GM23338 (cell line): ENCODE measurements at regions not wholly inside any gene's neighbourhood (a gene's known extent, or its start where the extent isn't known, plus 50 kb on each side); places are given as distances from the start of the nearest gene placed in this dataset.

Experiments
- ATAC-seq: fragments of 200-7000 bp; cut with Tn5 transposase; 3 replicates; pipeline ENCODE4 v1.9.1; 2020
- DNase-seq: peaks from one replicate; pipeline ENCODE4 v3.0.0-alpha.2; 2015; ENCODE audit warnings: low spot score
- H2AFZ ChIP-seq: fragments of 200-600 bp; sonication (generic); 2 replicates; pipeline ENCODE4 v1.8.0; 2016; ENCODE audit warnings: antibody characterized with exemption, mild to moderate bottlenecking, moderate library complexity
- H3F3A ChIP-seq: fragments of 200-600 bp; sonication (generic); replicated peaks from 2 replicates; pipeline ENCODE4 v1.8.0; 2017; ENCODE audit warnings: antibody characterized with exemption, mixed run types, low read depth
- H3K27ac ChIP-seq: fragments of 200-600 bp; sonication (generic); 2 replicates; pipeline ENCODE4 v1.6.1; 2016; ENCODE audit warnings: low read depth
- H3K27me3 ChIP-seq: fragments of 200-600 bp; sonication (generic); 2 replicates; pipeline ENCODE4 v1.8.0; 2016; ENCODE audit warnings: mild to moderate bottlenecking, mixed run types, moderate library complexity; ENCODE audit not compliant: insufficient read depth
- H3K36me3 ChIP-seq: fragments of 200-600 bp; sonication (generic); 2 replicates; pipeline ENCODE4 v1.8.0; 2016; ENCODE audit warnings: mild to moderate bottlenecking; ENCODE audit not compliant: insufficient read depth
- H3K4me1 ChIP-seq: fragments of 200-600 bp; sonication (generic); 2 replicates; pipeline ENCODE4 v1.8.0; 2016; ENCODE audit warnings: mild to moderate bottlenecking, moderate library complexity; ENCODE audit not compliant: insufficient read depth
- H3K4me2 ChIP-seq: fragments of 200-600 bp; sonication (generic); 2 replicates; pipeline ENCODE4 v1.7.1; 2017; ENCODE audit warnings: mixed run types
- H3K4me3 ChIP-seq: fragments of 200-600 bp; sonication (generic); 2 replicates; pipeline ENCODE4 v1.6.1; 2016; ENCODE audit warnings: mixed run types
- H3K79me2 ChIP-seq: fragments of 200-600 bp; sonication (generic); replicated peaks from 2 replicates; pipeline ENCODE4 v1.8.0; 2017; ENCODE audit warnings: mild to moderate bottlenecking; ENCODE audit not compliant: insufficient read depth
- H3K9me2 ChIP-seq: fragments of 200-600 bp; sonication (generic); 2 replicates; pipeline ENCODE4 v1.8.0; 2017; ENCODE audit not compliant: insufficient read depth
- H4K20me1 ChIP-seq: fragments of 200-600 bp; sonication (generic); replicated peaks from 2 replicates; pipeline ENCODE4 v1.8.0; 2017; ENCODE audit warnings: mild to moderate bottlenecking; ENCODE audit not compliant: insufficient read depth
- H3K27ac Mint-ChIP-seq: 2 replicates; pipeline ENCODE4 v1.8.0; 2020; ENCODE audit warnings: inconsistent platforms, mild to moderate bottlenecking, moderate library complexity, mixed read lengths
- H3K27me3 Mint-ChIP-seq: 3 replicates; pipeline ENCODE4 v1.8.0; 2022; ENCODE audit warnings: low read depth, mild to moderate bottlenecking, moderate library complexity, mixed read lengths, inconsistent platforms; ENCODE audit not compliant: insufficient read depth, poor library complexity
- H3K36me3 Mint-ChIP-seq: 3 replicates; pipeline ENCODE4 v1.8.0; 2021; ENCODE audit warnings: low read depth, mild to moderate bottlenecking, inconsistent platforms, moderate library complexity, mixed read lengths
- H3K4me1 Mint-ChIP-seq: 3 replicates; pipeline ENCODE4 v1.8.0; 2020; ENCODE audit warnings: mild to moderate bottlenecking, inconsistent platforms, mixed read lengths
- H3K4me3 Mint-ChIP-seq: 3 replicates; pipeline ENCODE4 v1.8.0; 2021; ENCODE audit warnings: moderate library complexity, mild to moderate bottlenecking, inconsistent platforms, mixed read lengths
- H3K9me3 Mint-ChIP-seq: 3 replicates; pipeline ENCODE4 v1.8.0; 2020; ENCODE audit warnings: moderate library complexity, mild to moderate bottlenecking, inconsistent platforms, mixed read lengths
- CREB1 ChIP-seq: fragments of 250-450 bp; sonication (Bioruptor Pico); IDR thresholded peaks from 2 replicates; pipeline ENCODE4 v1.5.0; 2020; ENCODE audit warnings: low read depth, mild to moderate bottlenecking, moderate library complexity
- ETS1 ChIP-seq: IDR thresholded peaks from 2 replicates; pipeline ENCODE4 v1.6.1; 2016; ENCODE audit warnings: antibody characterized with exemption
- EZH2phosphoT487 ChIP-seq: fragments of 200-600 bp; sonication (generic); IDR thresholded peaks from one replicate; pipeline ENCODE4 v1.8.1; 2018; ENCODE audit warnings: antibody characterized with exemption; ENCODE audit not compliant: unreplicated experiment
- ZNF114 ChIP-seq: fragments of 250-450 bp; sonication (Bioruptor Pico); IDR thresholded peaks from 2 replicates; pipeline ENCODE4 v1.5.0; 2020; ENCODE audit warnings: mild to moderate bottlenecking, moderate library complexity
- ZNF331 ChIP-seq: fragments of 250-450 bp; sonication (Bioruptor Pico); IDR thresholded peaks from 2 replicates; pipeline ENCODE4 v1.5.0; 2020; ENCODE audit warnings: low read depth, mild to moderate bottlenecking, moderate library complexity
- ZNF462 ChIP-seq: fragments of 250-450 bp; sonication (Bioruptor Pico); IDR thresholded peaks from 2 replicates; pipeline ENCODE4 v1.5.0; 2020; ENCODE audit warnings: mild to moderate bottlenecking, moderate library complexity
- TF ChIP-seq, protein P1 (sequence below): IDR thresholded peaks from one replicate; pipeline ENCODE4 v1.6.1; 2018; ENCODE audit warnings: antibody characterized with exemption; ENCODE audit not compliant: unreplicated experiment

GRCh38 chr19:28843761-28844492 lies 369.0 kb downstream of the UQCRFS1 start:
- Mint-ChIP-seq H3K36me3 (no peaks in the 10 kb centered on the region), H3K9me3 (no peaks in the 10 kb centered on the region; the same call in 2 of the 3 replicates), H3K4me1 (peaks cover 25% of the 10 kb centered on the region), H3K4me3 (no peak overlapping the region), H3K27me3 (peaks cover 2% of the 10 kb centered on the region), H3K27ac (no peak overlapping the region)
- Histone ChIP-seq H3F3A (no peaks in the 10 kb centered on the region), H2AFZ (no peak overlapping the region), H4K20me1 (no peaks in the 10 kb centered on the region), H3K9me2 (0 out of 2 replicates have a peak, but pooled peaks cover 12% of the 10 kb centered on the region), H3K4me1 (peaks cover 12% of the 10 kb centered on the region), H3K27me3 (no peaks in the 10 kb centered on the region), H3K4me3 (no peak overlapping the region), H3K27ac (no peak overlapping the region), H3K4me2 (no peak overlapping the region), H3K79me2 (no peaks in the 10 kb centered on the region), H3K36me3 (no peaks in the 10 kb centered on the region)
- ATAC-seq (no peak), DNase-seq (no peak)
- TF ChIP-seq, protein P1, sequence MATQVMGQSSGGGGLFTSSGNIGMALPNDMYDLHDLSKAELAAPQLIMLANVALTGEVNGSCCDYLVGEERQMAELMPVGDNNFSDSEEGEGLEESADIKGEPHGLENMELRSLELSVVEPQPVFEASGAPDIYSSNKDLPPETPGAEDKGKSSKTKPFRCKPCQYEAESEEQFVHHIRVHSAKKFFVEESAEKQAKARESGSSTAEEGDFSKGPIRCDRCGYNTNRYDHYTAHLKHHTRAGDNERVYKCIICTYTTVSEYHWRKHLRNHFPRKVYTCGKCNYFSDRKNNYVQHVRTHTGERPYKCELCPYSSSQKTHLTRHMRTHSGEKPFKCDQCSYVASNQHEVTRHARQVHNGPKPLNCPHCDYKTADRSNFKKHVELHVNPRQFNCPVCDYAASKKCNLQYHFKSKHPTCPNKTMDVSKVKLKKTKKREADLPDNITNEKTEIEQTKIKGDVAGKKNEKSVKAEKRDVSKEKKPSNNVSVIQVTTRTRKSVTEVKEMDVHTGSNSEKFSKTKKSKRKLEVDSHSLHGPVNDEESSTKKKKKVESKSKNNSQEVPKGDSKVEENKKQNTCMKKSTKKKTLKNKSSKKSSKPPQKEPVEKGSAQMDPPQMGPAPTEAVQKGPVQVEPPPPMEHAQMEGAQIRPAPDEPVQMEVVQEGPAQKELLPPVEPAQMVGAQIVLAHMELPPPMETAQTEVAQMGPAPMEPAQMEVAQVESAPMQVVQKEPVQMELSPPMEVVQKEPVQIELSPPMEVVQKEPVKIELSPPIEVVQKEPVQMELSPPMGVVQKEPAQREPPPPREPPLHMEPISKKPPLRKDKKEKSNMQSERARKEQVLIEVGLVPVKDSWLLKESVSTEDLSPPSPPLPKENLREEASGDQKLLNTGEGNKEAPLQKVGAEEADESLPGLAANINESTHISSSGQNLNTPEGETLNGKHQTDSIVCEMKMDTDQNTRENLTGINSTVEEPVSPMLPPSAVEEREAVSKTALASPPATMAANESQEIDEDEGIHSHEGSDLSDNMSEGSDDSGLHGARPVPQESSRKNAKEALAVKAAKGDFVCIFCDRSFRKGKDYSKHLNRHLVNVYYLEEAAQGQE, result no peak
- no peak for TF ChIP-seq ZNF114 (CRISPR knock-in tag)
- no peak for TF ChIP-seq ETS1
- TF ChIP-seq CREB1, result no peak
- no peak for TF ChIP-seq EZH2phosphoT487
- no peak for TF ChIP-seq ZNF331 (CRISPR knock-in tag)
- no peak for TF ChIP-seq ZNF462 (CRISPR knock-in tag)
